Psoas muscle (tissue), 7 donors: ENCODE measurements at regions not wholly inside any gene's neighbourhood (a gene's known extent, or its start where the extent isn't known, plus 50 kb on each side); places are given as distances from the start of the nearest gene placed in this dataset.
"Not testable (repeated sequence)": the region's sequence is repeated elsewhere in the genome, so short reads cannot be mapped to it uniquely, and the experiment has no call there.

Experiments used
- ATAC-seq, 4 donors: fragments of 200-7000 bp; cut with Tn5 transposase; one replicate each; pipeline ENCODE4 v1.9.1; 2020; ENCODE audit warnings: moderate library complexity in 3 of 4, mild to moderate bottlenecking in 2 of 4
- DNase-seq, 2 donors: peaks; one replicate each; pipeline ENCODE4 v3.0.0-alpha.2; 2020
- H3K27ac ChIP-seq: fragments of 200-600 bp; one replicate; pipeline ENCODE4 v1.8.0; 2022
- H3K27me3 ChIP-seq, 3 donors: fragments of 200-600 bp in 1 of 3; one replicate each; pipeline versions ENCODE4 v1.6.1 to v1.8.0; 2013 to 2022; ENCODE audit warnings: low read length in 2 of 3, mild to moderate bottlenecking in 2 of 3, moderate library complexity in 1 of 3; ENCODE audit not compliant: insufficient read depth in 3 of 3
- H3K36me3 ChIP-seq, 2 donors: fragments of 200-600 bp in 1 of 2; one replicate each; pipeline versions ENCODE4 v1.6.1 to v1.8.0; 2013 to 2022; ENCODE audit warnings: low read depth in 1 of 2, mild to moderate bottlenecking in 1 of 2, moderate library complexity in 1 of 2; ENCODE audit not compliant: insufficient read depth in 1 of 2
- H3K4me1 ChIP-seq: fragments of 200-600 bp; one replicate; pipeline ENCODE4 v1.8.0; 2022
- H3K4me3 ChIP-seq: fragments of 200-600 bp; one replicate; pipeline ENCODE4 v1.8.0; 2022; ENCODE audit warnings: mild to moderate bottlenecking
- H3K9me3 ChIP-seq: fragments of 200-600 bp; one replicate; pipeline ENCODE4 v1.8.0; 2022
- CTCF ChIP-seq: fragments of 200-600 bp; IDR thresholded peaks from one replicate; pipeline ENCODE4 v1.8.0; 2022; ENCODE audit warnings: antibody characterized with exemption
- WGBS, 3 donors: extraction: QIAGEN DNeasy Blood & Tissue Kit; methylation state at CpG; one replicate each; pipeline versions ENCODE4 v1.1.6 to v1.1.7; 2013; 5-methylcytosine and 5-hydroxymethylcytosine counted together
- intact Hi-C, 2 donors: fragments of 100-400 bp; cut with DNase I; formaldehyde crosslinking; loops; one replicate each; pipeline versions ENCODE4 v1.11.0 to v1.14.2; 2022
- donor health status: healthy with polysubstance abuse.
- donor health status: DM: no; HTN: no; CAD: no; lungs with moderate emphysema.
- donor health status: Bipolar disorder and iron deficiency.
- donor health status: healthy.
- donor health status: DM: yes; HTN: yes; CAD: no.
- donor health status: DM: no; HTN: no; CAD: no.
- donor health status: DM: yes; HTN: yes; CAD: no.

- H3K27ac ChIP-seq = no peak overlapping the region
- ATAC-seq = no peak
- intact Hi-C loops = no loop called here
- no peaks in the 10 kb centered on the region for H3K9me3 ChIP-seq
- no peaks in the 10 kb centered on the region for H3K27me3 ChIP-seq
- TF ChIP-seq CTCF = no peak
- no peaks in the 10 kb centered on the region for H3K4me1 ChIP-seq
- DNase-seq = no peak
- H3K4me3 ChIP-seq = no peak overlapping the region
- H3K36me3 ChIP-seq = no peaks in the 10 kb centered on the region
- 86 to 94% (median 91%) methylated on average over 1 of the region's 1 CpG for WGBS, 3 donors
Measured at GRCh38 chr10:81594991-81595390, 280.0 kb upstream of the NRG3 start.

DNA sequence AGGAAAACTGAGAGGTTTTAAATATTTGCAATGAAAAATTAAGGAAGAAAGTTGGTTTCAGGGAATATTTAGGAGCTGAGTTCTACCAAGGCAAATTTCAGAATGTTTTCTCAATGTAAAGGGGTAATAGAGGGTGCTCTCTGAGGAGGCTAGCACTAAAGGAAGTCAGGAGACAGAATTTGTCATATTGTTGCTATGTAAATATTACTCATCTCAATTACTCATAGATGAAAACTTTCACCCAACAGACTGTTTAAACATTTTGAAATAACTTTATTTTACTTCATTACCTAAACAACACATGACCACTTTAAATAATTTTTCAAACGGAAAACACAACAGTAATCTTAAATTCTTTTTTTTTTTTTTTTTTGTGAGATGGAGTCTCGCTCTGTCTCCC, 274.8 kb upstream of the NRG3 start:
- intact Hi-C loops = no loop called here
- WGBS, 3 donors = 87 to 95% (median 92%) methylated on average over 2 of the region's 2 CpGs

GRCh38 chr10:81603106-81603620, 271.8 kb upstream of the NRG3 start:
- H3K4me3 ChIP-seq = no peak overlapping the region
- DNase-seq (no peak), ATAC-seq (no peak)
- no peaks in the 10 kb centered on the region for H3K36me3 ChIP-seq
- H3K27ac ChIP-seq = no peak overlapping the region
- no peaks in the 10 kb centered on the region for H3K9me3 ChIP-seq
- no peak for TF ChIP-seq CTCF
- 49 to 58% (median 52%) methylated on average over 4 of the region's 4 CpGs for WGBS, 3 donors
- H3K4me1 ChIP-seq = no peaks in the 10 kb centered on the region
- intact Hi-C loops = no loop called here
- H3K27me3 ChIP-seq = no peaks in the 10 kb centered on the region

More for the DNA sequence above, 274.8 kb upstream of the NRG3 start:
- Histone ChIP-seq H3K4me3 (no peak overlapping the region), H3K9me3 (no peaks in the 10 kb centered on the region), H3K36me3 (no peaks in the 10 kb centered on the region), H3K27me3 (no peaks in the 10 kb centered on the region), H3K4me1 (no peaks in the 10 kb centered on the region), H3K27ac (no peak overlapping the region)
- no peak for TF ChIP-seq CTCF
- ATAC-seq (no peak), DNase-seq (no peak)

DNA sequence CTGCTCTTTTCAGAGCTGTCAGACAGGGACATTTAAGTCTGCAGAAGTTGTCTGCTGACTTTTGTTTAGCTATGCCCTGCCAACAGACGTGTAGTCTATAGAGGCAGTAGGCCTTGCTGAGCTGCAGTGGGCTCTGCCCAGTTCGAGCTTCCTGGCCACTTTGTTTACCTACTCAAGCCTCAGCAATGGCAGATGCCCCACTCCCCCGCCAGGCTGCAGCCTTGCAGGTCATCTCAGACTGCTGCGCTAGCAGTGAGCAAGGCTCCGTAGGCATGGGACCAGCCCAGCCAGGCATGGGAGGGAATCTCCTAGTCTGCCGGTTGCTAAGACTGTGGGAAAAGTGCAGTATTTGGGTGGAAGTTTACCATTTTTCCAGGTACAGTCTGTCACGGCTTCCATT, 230.5 kb upstream of the NRG3 start:
- H3K9me3 ChIP-seq, H3K27me3 ChIP-seq, DNase-seq, H3K4me3 ChIP-seq, H3K36me3 ChIP-seq, intact Hi-C loops, H3K4me1 ChIP-seq, H3K27ac ChIP-seq, ATAC-seq: not testable (repeated sequence)
- 82 to 87% (median 84%) methylated on average over 7 of the region's 7 CpGs for WGBS, 3 donors

DNA sequence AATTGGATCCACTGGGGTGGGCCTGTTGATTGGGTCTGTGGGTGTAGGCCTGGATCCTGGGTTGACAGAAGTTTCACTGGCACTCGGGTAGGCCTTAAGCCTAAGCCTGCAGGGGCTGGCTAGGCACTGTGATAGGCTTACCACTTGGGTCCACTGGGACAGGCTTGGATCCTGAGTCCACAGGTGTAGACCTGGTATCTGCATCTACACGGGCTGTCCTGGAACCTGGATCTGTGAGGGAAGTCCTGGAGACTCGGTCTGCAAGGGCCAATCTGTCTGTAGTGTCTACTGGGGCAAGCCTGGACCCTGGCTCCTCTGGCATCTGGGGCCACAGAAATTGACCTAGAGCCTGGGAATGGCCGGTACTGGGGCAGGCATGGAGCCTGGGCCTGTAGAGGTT, 219.0 kb upstream of the NRG3 start:
- TF ChIP-seq CTCF = no peak
- Histone ChIP-seq H3K4me1 (no peaks in the 10 kb centered on the region), H3K4me3 (no peak overlapping the region), H3K27me3 (no peaks in the 10 kb centered on the region), H3K36me3 (no peaks in the 10 kb centered on the region), H3K27ac (no peak overlapping the region), H3K9me3 (peaks cover 12% of the 10 kb centered on the region)
- ATAC-seq = no peak
- intact Hi-C loops = no loop called here
- DNase-seq = no peak
- WGBS, 3 donors = 60 to 66% (median 65%) methylated on average over 4 of the region's 4 CpGs
